ENCODE measurements at regions not wholly inside any gene's neighbourhood (a gene's known extent, or its start where the extent isn't known, plus 50 kb on each side); places are given as distances from the start of the nearest gene placed in this dataset.

GRCh38 chr15:95826412-95827195 is 503.9 kb upstream of the NR2F2 start:
- Histone ChIP-seq H3K4me1 (ENCODE audit: insufficient read depth, low read length) (no peaks in the 10 kb centered on the region), H3K27me3 (ENCODE audit: control insufficient read depth in 1 of 2, insufficient read depth in 2 of 2, low read length in 2 of 2) (no peaks in the 10 kb centered on the region), H3K27ac (ENCODE audit: low read depth, low read length) (no peak overlapping the region), H3K9ac (ENCODE audit: low read length) (no peak overlapping the region), H3K9me3 (ENCODE audit: low read length) (no peaks in the 10 kb centered on the region), H3K4me3 (ENCODE audit: low read depth in 1 of 2, low read length in 2 of 2) (no peak overlapping the region), H3K36me3 (ENCODE audit: insufficient read depth, low read length) (no peaks in the 10 kb centered on the region)

- no peaks in the 10 kb centered on the region for H3K27me3 ChIP-seq (ENCODE audit: control insufficient read depth in 1 of 2, insufficient read depth in 2 of 2, low read length in 2 of 2)
- H3K9me3 ChIP-seq (ENCODE audit: low read length): no peaks in the 10 kb centered on the region
- no peak overlapping the region for H3K4me3 ChIP-seq (ENCODE audit: low read depth in 1 of 2, low read length in 2 of 2)
- no peak overlapping the region for H3K27ac ChIP-seq (ENCODE audit: low read depth, low read length)
- H3K9ac ChIP-seq (ENCODE audit: low read length): no peak overlapping the region
- no peaks in the 10 kb centered on the region for H3K36me3 ChIP-seq (ENCODE audit: insufficient read depth, low read length)
- H3K4me1 ChIP-seq (ENCODE audit: insufficient read depth, low read length): no peaks in the 10 kb centered on the region
Measured at GRCh38 chr15:95829062-95829461, 501.4 kb upstream of the NR2F2 start.

GRCh38 chr15:95830281-95830680 is 500.2 kb upstream of the NR2F2 start:
- Histone ChIP-seq H3K9ac (ENCODE audit: low read length) (no peak overlapping the region), H3K9me3 (ENCODE audit: low read length) (no peaks in the 10 kb centered on the region), H3K27me3 (ENCODE audit: control insufficient read depth in 1 of 2, insufficient read depth in 2 of 2, low read length in 2 of 2) (no peaks in the 10 kb centered on the region), H3K4me3 (ENCODE audit: low read depth in 1 of 2, low read length in 2 of 2) (no peak overlapping the region), H3K27ac (ENCODE audit: low read depth, low read length) (no peak overlapping the region), H3K4me1 (ENCODE audit: insufficient read depth, low read length) (no peaks in the 10 kb centered on the region), H3K36me3 (ENCODE audit: insufficient read depth, low read length) (no peaks in the 10 kb centered on the region)

- H3K9ac ChIP-seq (ENCODE audit: low read length): no peak overlapping the region
- H3K9me3 ChIP-seq (ENCODE audit: low read length): no peaks in the 10 kb centered on the region
- H3K27ac ChIP-seq (ENCODE audit: low read depth, low read length): no peak overlapping the region
- no peaks in the 10 kb centered on the region for H3K4me1 ChIP-seq (ENCODE audit: insufficient read depth, low read length)
- H3K27me3 ChIP-seq (ENCODE audit: control insufficient read depth in 1 of 2, insufficient read depth in 2 of 2, low read length in 2 of 2): no peaks in the 10 kb centered on the region
- H3K4me3 ChIP-seq (ENCODE audit: low read depth in 1 of 2, low read length in 2 of 2): no peak overlapping the region
- H3K36me3 ChIP-seq (ENCODE audit: insufficient read depth, low read length): no peaks in the 10 kb centered on the region
Measured at GRCh38 chr15:95832668-95833067, 497.8 kb upstream of the NR2F2 start.

- H3K27ac ChIP-seq (ENCODE audit: low read depth, low read length): no peak overlapping the region
Measured at GRCh38 chr15:95834028-95834804, 496.3 kb upstream of the NR2F2 start.

GRCh38 chr15:95836536-95836935 is 494.0 kb upstream of the NR2F2 start:
- Histone ChIP-seq H3K9me3 (ENCODE audit: low read length) (no peaks in the 10 kb centered on the region), H3K36me3 (ENCODE audit: insufficient read depth, low read length) (no peaks in the 10 kb centered on the region), H3K27ac (ENCODE audit: low read depth, low read length) (no peak overlapping the region), H3K9ac (ENCODE audit: low read length) (no peak overlapping the region), H3K27me3 (ENCODE audit: control insufficient read depth in 1 of 2, insufficient read depth in 2 of 2, low read length in 2 of 2) (no peaks in the 10 kb centered on the region), H3K4me1 (ENCODE audit: insufficient read depth, low read length) (peaks cover 12% of the 10 kb centered on the region), H3K4me3 (ENCODE audit: low read depth in 1 of 2, low read length in 2 of 2) (no peak overlapping the region)

More at GRCh38 chr15:95834028-95834804, 496.3 kb upstream of the NR2F2 start:
- Histone ChIP-seq H3K36me3 (ENCODE audit: insufficient read depth, low read length) (no peaks in the 10 kb centered on the region), H3K9ac (ENCODE audit: low read length) (no peak overlapping the region), H3K4me1 (ENCODE audit: insufficient read depth, low read length) (peaks cover 1% of the 10 kb centered on the region), H3K4me3 (ENCODE audit: low read depth in 1 of 2, low read length in 2 of 2) (no peak overlapping the region), H3K9me3 (ENCODE audit: low read length) (no peaks in the 10 kb centered on the region), H3K27me3 (ENCODE audit: control insufficient read depth in 1 of 2, insufficient read depth in 2 of 2, low read length in 2 of 2) (no peaks in the 10 kb centered on the region)

- H3K4me1 ChIP-seq (ENCODE audit: insufficient read depth, low read length): peaks cover 12% of the 10 kb centered on the region
- H3K27ac ChIP-seq (ENCODE audit: low read depth, low read length): no peak overlapping the region
- no peaks in the 10 kb centered on the region for H3K36me3 ChIP-seq (ENCODE audit: insufficient read depth, low read length)
- H3K27me3 ChIP-seq (ENCODE audit: control insufficient read depth in 1 of 2, insufficient read depth in 2 of 2, low read length in 2 of 2): no peaks in the 10 kb centered on the region
- H3K9ac ChIP-seq (ENCODE audit: low read length): no peak overlapping the region
- no peaks in the 10 kb centered on the region for H3K9me3 ChIP-seq (ENCODE audit: low read length)
- H3K4me3 ChIP-seq (ENCODE audit: low read depth in 1 of 2, low read length in 2 of 2): no peak overlapping the region
Measured at GRCh38 chr15:95837341-95838004, 493.0 kb upstream of the NR2F2 start.

DNA sequence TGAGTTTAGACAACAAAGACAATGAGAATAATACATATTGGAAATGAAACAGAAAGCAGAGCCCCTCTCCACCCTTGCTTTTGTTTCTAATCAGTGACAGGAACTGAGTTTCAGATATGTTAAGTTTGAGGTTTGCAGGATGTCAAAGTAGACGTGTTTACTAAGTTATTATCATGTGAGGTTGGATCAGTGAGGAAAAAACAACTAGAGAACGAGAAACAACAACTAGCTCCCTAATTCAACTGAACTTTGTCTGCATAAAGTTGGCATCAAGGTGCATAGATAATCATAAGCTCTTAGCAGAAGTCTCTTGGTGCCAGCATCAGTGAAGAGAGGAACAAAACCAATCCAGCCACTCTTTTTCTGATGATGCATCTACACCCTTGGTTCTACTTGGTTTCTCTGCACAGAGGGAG is 491.1 kb upstream of the NR2F2 start:
- Histone ChIP-seq H3K4me3 (ENCODE audit: low read depth in 1 of 2, low read length in 2 of 2) (no peak overlapping the region), H3K36me3 (ENCODE audit: insufficient read depth, low read length) (no peaks in the 10 kb centered on the region), H3K4me1 (ENCODE audit: insufficient read depth, low read length) (peaks cover 12% of the 10 kb centered on the region), H3K9me3 (ENCODE audit: low read length) (no peaks in the 10 kb centered on the region), H3K27ac (ENCODE audit: low read depth, low read length) (no peak overlapping the region), H3K27me3 (ENCODE audit: control insufficient read depth in 1 of 2, insufficient read depth in 2 of 2, low read length in 2 of 2) (no peaks in the 10 kb centered on the region), H3K9ac (ENCODE audit: low read length) (no peak overlapping the region)

- Histone ChIP-seq H3K4me1 (ENCODE audit: insufficient read depth, low read length) (peaks cover 12% of the 10 kb centered on the region), H3K36me3 (ENCODE audit: insufficient read depth, low read length) (no peaks in the 10 kb centered on the region), H3K4me3 (ENCODE audit: low read depth in 1 of 2, low read length in 2 of 2) (no peak overlapping the region), H3K9ac (ENCODE audit: low read length) (no peak overlapping the region), H3K27me3 (ENCODE audit: control insufficient read depth in 1 of 2, insufficient read depth in 2 of 2, low read length in 2 of 2) (no peaks in the 10 kb centered on the region), H3K27ac (ENCODE audit: low read depth, low read length) (no peak overlapping the region), H3K9me3 (ENCODE audit: low read length) (no peaks in the 10 kb centered on the region)
Measured at GRCh38 chr15:95840004-95840403, 490.5 kb upstream of the NR2F2 start.

GRCh38 chr15:95840855-95841254 is 489.6 kb upstream of the NR2F2 start:
- no peak overlapping the region for H3K27ac ChIP-seq (ENCODE audit: low read depth, low read length)
- no peak overlapping the region for H3K9ac ChIP-seq (ENCODE audit: low read length)
- no peak overlapping the region for H3K4me3 ChIP-seq (ENCODE audit: low read depth in 1 of 2, low read length in 2 of 2)
- H3K9me3 ChIP-seq (ENCODE audit: low read length): no peaks in the 10 kb centered on the region
- no peaks in the 10 kb centered on the region for H3K27me3 ChIP-seq (ENCODE audit: control insufficient read depth in 1 of 2, insufficient read depth in 2 of 2, low read length in 2 of 2)
- H3K4me1 ChIP-seq (ENCODE audit: insufficient read depth, low read length): peaks cover 12% of the 10 kb centered on the region
- no peaks in the 10 kb centered on the region for H3K36me3 ChIP-seq (ENCODE audit: insufficient read depth, low read length)

DNA sequence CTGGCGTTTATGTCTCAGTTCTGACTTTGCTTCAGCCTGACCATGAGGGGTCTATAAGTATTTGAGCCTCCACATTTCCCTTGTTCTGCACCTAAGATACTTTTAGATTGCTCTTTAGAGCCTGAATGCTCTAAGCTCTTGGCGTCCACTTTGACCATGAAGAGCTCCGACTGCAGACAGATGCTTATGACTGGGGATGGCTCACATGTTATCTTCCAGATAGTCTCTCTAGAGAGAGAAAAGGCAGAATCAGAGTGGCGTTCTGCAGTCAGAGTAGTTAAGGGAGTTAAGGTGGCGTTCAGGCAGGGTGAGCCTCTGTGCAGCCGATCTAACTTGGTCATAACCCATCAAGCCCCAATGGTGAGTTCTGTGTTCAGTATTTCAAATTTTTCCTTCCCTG is 487.9 kb upstream of the NR2F2 start:
- no peaks in the 10 kb centered on the region for H3K27me3 ChIP-seq (ENCODE audit: control insufficient read depth in 1 of 2, insufficient read depth in 2 of 2, low read length in 2 of 2)
- no peak overlapping the region for H3K27ac ChIP-seq (ENCODE audit: low read depth, low read length)
- no peaks in the 10 kb centered on the region for H3K9me3 ChIP-seq (ENCODE audit: low read length)
- no peaks in the 10 kb centered on the region for H3K36me3 ChIP-seq (ENCODE audit: insufficient read depth, low read length)
- no peak overlapping the region for H3K9ac ChIP-seq (ENCODE audit: low read length)
- peaks cover 12% of the 10 kb centered on the region for H3K4me1 ChIP-seq (ENCODE audit: insufficient read depth, low read length)
- no peak overlapping the region for H3K4me3 ChIP-seq (ENCODE audit: low read depth in 1 of 2, low read length in 2 of 2)

Data from muscle layer of colon (tissue), 2 donors.